Osteoblast (primary cell): ENCODE measurements at regions not wholly inside any gene's neighbourhood (a gene's known extent, or its start where the extent isn't known, plus 50 kb on each side); places are given as distances from the start of the nearest gene placed in this dataset.

Experiments used
- DNase-seq: peaks from one replicate; pipeline ENCODE4 v3.0.0; 2011; ENCODE audit warnings: low spot score, mixed read lengths; ENCODE audit not compliant: insufficient read length; ENCODE audit errors: missing footprints
- H2AFZ ChIP-seq: 2 replicates; pipeline ENCODE4 v1.6.0; 2011; ENCODE audit warnings: mild to moderate bottlenecking, low read length
- H3K27ac ChIP-seq: 2 replicates; pipeline ENCODE4 v1.5.1; 2011; ENCODE audit warnings: mild to moderate bottlenecking, low read depth, low read length, moderate library complexity
- H3K27me3 ChIP-seq: 2 replicates; pipeline ENCODE4 v1.6.0; 2012; ENCODE audit warnings: mild to moderate bottlenecking, control low read depth, inconsistent platforms, low read length, moderate library complexity; ENCODE audit not compliant: insufficient read depth
- H3K36me3 ChIP-seq: 2 replicates; pipeline ENCODE4 v1.5.1; 2011; ENCODE audit warnings: mild to moderate bottlenecking, low read length, control low read depth, moderate library complexity; ENCODE audit not compliant: insufficient read depth
- H3K4me1 ChIP-seq: 2 replicates; pipeline ENCODE4 v1.5.1; 2011; ENCODE audit warnings: mild to moderate bottlenecking, low read length, control low read depth, moderate library complexity; ENCODE audit not compliant: insufficient read depth
- H3K4me2 ChIP-seq: 2 replicates; pipeline ENCODE4 v1.6.0; 2011; ENCODE audit warnings: mild to moderate bottlenecking, low read length; ENCODE audit not compliant: insufficient read depth
- H3K4me3 ChIP-seq: fragments of 200-600 bp; sonication (generic); 3 replicates; pipeline ENCODE4 v1.5.1; 2012; ENCODE audit warnings: mild to moderate bottlenecking, low read length, inconsistent platforms; ENCODE audit not compliant: insufficient read depth
- H3K79me2 ChIP-seq: 2 replicates; pipeline ENCODE4 v1.6.0; 2012; ENCODE audit warnings: mild to moderate bottlenecking, low read length, control low read depth, inconsistent platforms; ENCODE audit not compliant: insufficient read depth
- H3K9me3 ChIP-seq: 2 replicates; pipeline ENCODE4 v1.5.1; 2011; ENCODE audit warnings: low read depth, low read length, control low read depth
- H4K20me1 ChIP-seq: 2 replicates; pipeline ENCODE4 v1.6.0; 2012; ENCODE audit warnings: mild to moderate bottlenecking, low read length, control low read depth; ENCODE audit not compliant: insufficient read depth
- TF ChIP-seq, protein P1 (sequence below): IDR thresholded peaks from 2 replicates; pipeline ENCODE4 v1.5.1; 2011; ENCODE audit warnings: mild to moderate bottlenecking, low read depth, low read length, moderate library complexity; ENCODE audit errors: extremely low read depth

GRCh38 chr1:69388044-69388443, 179.7 kb upstream of the LRRC7 start:
- H3K27me3 ChIP-seq, result no peaks in the 10 kb centered on the region
- H3K4me1 ChIP-seq, result no peaks in the 10 kb centered on the region
- no peaks in the 10 kb centered on the region for H4K20me1 ChIP-seq
- H2AFZ ChIP-seq, result no peak overlapping the region
- H3K79me2 ChIP-seq, result no peaks in the 10 kb centered on the region
- no peak overlapping the region for H3K4me3 ChIP-seq
- no peak overlapping the region for H3K4me2 ChIP-seq
- no peaks in the 10 kb centered on the region for H3K9me3 ChIP-seq
- TF ChIP-seq, protein P1, sequence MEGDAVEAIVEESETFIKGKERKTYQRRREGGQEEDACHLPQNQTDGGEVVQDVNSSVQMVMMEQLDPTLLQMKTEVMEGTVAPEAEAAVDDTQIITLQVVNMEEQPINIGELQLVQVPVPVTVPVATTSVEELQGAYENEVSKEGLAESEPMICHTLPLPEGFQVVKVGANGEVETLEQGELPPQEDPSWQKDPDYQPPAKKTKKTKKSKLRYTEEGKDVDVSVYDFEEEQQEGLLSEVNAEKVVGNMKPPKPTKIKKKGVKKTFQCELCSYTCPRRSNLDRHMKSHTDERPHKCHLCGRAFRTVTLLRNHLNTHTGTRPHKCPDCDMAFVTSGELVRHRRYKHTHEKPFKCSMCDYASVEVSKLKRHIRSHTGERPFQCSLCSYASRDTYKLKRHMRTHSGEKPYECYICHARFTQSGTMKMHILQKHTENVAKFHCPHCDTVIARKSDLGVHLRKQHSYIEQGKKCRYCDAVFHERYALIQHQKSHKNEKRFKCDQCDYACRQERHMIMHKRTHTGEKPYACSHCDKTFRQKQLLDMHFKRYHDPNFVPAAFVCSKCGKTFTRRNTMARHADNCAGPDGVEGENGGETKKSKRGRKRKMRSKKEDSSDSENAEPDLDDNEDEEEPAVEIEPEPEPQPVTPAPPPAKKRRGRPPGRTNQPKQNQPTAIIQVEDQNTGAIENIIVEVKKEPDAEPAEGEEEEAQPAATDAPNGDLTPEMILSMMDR, result no peak
- H3K36me3 ChIP-seq, result no peaks in the 10 kb centered on the region
- no peak overlapping the region for H3K27ac ChIP-seq
- DNase-seq, result no peak

GRCh38 chr1:69400128-69400527, 167.6 kb upstream of the LRRC7 start:
- Histone ChIP-seq H3K4me1 (no peaks in the 10 kb centered on the region), H3K4me3 (no peak overlapping the region), H3K36me3 (no peaks in the 10 kb centered on the region), H3K9me3 (no peaks in the 10 kb centered on the region), H3K27me3 (no peaks in the 10 kb centered on the region), H2AFZ (no peak overlapping the region), H3K79me2 (no peaks in the 10 kb centered on the region), H3K4me2 (no peak overlapping the region), H3K27ac (no peak overlapping the region), H4K20me1 (no peaks in the 10 kb centered on the region)
- TF ChIP-seq, protein P1, result no peak
- DNase-seq, result no peak

DNA sequence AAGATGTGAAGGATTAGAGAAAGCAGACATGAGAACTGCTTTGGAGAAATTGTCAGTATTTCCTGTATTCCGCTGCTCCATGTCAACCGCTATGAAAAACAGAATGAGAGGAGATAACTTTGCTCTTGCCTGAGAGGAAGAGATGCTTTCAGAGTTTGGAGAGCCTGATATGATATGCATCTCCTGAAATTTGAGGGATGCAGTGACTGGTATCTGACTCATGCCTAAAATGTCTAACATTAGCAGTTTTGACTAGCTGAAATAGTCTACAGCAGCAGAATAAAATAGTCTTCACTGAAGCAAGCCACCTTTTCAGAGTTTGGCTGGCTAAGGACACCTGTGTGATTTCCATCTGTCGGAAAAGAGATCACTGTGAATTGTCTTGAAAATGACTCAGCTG, 165.8 kb upstream of the LRRC7 start:
- Histone ChIP-seq H3K79me2 (no peaks in the 10 kb centered on the region), H3K36me3 (no peaks in the 10 kb centered on the region), H3K4me3 (no peak overlapping the region), H3K9me3 (no peaks in the 10 kb centered on the region), H3K4me2 (no peak overlapping the region), H4K20me1 (no peaks in the 10 kb centered on the region), H3K4me1 (no peaks in the 10 kb centered on the region), H2AFZ (no peak overlapping the region), H3K27ac (no peak overlapping the region), H3K27me3 (no peaks in the 10 kb centered on the region)
- TF ChIP-seq, protein P1, result no peak
- no peak for DNase-seq

DNA sequence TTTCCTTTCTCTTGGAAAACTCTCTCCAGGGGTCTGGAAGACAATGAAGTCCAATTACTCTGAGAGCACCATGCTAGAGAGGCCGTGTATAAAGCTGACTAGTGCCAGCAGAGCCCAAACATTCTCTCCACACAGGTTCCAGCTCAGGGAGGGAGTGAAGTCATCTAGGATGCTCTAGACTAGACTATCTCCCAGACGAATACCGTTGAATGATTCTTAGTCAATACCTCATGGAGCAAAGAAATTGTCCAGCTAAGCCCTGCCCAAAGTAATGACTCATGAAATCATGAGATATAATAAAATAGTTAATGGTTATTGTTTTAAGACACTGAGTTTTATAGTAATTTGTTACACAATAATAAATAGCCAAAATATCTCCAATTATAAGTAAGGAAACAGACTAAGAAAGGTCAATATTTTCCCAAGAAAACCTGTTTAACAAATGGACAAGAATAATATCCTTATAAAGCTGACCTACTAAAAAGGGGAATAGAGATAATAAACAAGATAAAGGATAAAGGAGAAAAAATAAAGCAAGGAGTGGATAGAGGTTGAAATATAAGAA, 163.9 kb upstream of the LRRC7 start:
- Histone ChIP-seq H3K27me3 (no peaks in the 10 kb centered on the region), H3K79me2 (no peaks in the 10 kb centered on the region), H3K36me3 (no peaks in the 10 kb centered on the region), H4K20me1 (no peaks in the 10 kb centered on the region), H3K4me1 (no peaks in the 10 kb centered on the region), H3K4me3 (no peak overlapping the region), H3K4me2 (no peak overlapping the region), H3K27ac (no peak overlapping the region), H3K9me3 (no peaks in the 10 kb centered on the region), H2AFZ (no peak overlapping the region)
- no peak for DNase-seq
- TF ChIP-seq, protein P1, result no peak
